DMS53 (cell line): ENCODE measurements at regions not wholly inside any gene's neighbourhood (a gene's known extent, or its start where the extent isn't known, plus 50 kb on each side); places are given as distances from the start of the nearest gene placed in this dataset.
A peak's percentile ranks its signal among the peaks of the same experiment; 100 is the strongest.

Experiments used
- DNase-seq: peaks from one replicate; lab custom pipeline; 2025; lab: John Stamatoyannopoulos, UW

- DNase-seq, result no peak
Observed at GRCh38 chr5:58113172-58113571, 346.7 kb downstream of the PLK2 start.

DNA sequence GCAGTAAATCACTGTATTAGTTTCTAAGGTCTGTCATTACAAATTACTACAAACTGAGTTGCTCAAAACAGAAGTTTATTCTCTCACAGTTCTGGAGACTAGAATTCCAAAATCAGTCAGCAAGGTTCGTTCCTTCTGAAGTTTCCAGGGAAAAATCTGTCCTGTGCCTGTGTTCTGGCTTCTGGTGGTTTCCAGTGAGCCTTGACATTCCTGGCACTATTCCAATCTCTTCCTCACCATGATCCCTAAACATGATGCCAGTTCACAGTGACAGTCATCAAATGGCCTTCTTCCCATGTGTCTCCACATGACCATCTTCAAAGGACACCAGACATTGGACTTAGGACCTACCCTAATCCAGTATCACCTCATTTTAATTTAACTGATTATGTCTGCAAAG is 351.4 kb downstream of the PLK2 start:
- peak; percentile 9 for DNase-seq

- DNase-seq, result no peak
Observed at GRCh38 chr5:58107704-58108103, 352.2 kb downstream of the PLK2 start.

DNA sequence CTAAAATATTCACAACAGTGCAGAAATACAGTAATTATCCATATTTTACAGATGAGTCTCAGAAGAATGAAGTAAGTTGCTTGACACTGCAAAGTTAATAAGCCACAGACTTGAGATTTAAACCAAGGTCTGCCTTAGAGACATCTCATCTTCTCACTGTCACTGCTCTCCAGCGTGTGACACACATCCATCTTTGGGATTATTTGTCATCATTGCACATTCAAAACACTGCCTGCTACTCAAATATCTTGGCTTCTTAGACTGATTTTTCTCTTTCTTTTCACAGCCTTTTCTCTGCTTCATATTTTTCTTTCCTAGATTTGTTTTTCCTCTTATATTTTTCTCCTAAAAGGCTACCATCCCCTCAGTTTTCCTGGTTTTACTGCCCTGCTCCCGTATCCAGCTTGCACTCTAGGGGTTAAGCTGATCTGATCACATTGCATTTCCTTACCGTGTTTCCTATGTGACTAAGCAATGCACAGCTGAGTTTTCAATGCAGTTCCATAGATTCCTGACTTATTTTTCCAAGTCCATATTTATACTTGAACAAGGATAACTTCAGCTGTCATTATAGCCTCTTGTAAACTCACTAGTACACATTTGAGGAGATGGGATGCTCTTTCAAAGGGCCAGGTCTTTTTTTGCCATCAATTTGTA is 353.0 kb downstream of the PLK2 start:
- DNase-seq, result no peak

GRCh38 chr5:58105836-58106235 is 354.1 kb downstream of the PLK2 start:
- no peak for DNase-seq

DNA sequence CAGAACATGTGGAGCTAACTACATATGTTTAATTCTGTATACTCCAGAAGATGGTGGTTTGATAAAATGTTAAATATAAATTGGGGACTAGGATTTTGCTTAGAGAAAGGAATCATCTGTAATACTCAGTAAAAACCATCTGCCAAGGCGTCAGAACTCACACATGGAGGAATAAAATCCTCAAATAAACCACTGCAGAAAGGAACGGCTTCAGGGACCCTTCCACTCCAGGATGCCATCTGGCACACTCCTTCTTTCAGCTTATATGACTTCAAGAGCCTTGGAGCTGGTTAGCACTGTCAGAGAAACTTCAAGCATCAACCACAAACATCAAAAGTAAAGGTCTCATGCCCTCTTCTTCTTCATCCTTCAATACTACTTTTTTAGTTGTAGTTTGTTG is 360.6 kb downstream of the PLK2 start:
- no peak for DNase-seq

- peak; percentile 19 for DNase-seq
Observed at GRCh38 chr5:58094031-58094430, 365.9 kb downstream of the PLK2 start.

DNA sequence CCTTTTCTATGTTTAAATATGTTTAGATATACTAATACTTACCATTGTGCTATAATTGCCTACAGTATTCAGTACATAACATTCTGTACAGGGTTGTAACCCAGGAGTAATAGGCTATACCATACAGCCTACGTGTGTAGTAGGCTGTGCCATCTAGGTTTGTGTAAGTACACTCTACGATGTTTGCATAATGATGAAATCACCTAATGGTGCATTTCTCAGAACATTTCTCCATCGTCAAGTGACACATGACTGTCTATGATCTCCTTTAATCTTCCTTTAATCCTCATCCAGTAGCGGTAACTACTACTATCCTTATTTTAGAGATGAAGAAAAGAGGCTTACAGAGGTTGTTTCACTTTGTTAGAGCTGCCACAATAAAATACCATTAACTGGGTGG is 369.2 kb downstream of the PLK2 start:
- peak; percentile 70 for DNase-seq

GRCh38 chr5:58088941-58089340 is 370.9 kb downstream of the PLK2 start:
- peak; percentile 23 for DNase-seq

GRCh38 chr5:58087905-58088304 is 372.0 kb downstream of the PLK2 start:
- DNase-seq, result no peak

DNA sequence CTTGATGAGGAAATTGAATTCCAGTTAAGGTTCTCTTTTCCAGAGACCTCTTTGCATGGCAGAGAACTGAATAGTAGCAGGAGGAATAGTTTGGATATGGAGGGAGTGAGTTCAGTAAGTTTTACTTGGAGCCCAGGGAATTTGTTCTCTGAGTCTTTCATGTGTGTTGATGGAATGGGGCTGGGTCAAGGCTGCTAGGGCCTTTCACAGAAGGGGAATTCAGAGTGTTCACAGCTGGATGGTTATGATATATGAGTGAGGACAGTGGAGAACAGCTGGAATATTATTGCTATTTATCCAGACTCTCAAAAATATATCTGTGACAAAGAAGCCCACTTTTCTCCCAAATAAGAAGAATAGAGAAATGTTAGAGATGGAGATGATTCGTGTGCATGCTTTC is 372.8 kb downstream of the PLK2 start:
- no peak for DNase-seq

GRCh38 chr5:58085800-58086199 is 374.1 kb downstream of the PLK2 start:
- DNase-seq, result no peak

- DNase-seq, result no peak
Observed at GRCh38 chr5:58081435-58081834, 378.5 kb downstream of the PLK2 start.

DNA sequence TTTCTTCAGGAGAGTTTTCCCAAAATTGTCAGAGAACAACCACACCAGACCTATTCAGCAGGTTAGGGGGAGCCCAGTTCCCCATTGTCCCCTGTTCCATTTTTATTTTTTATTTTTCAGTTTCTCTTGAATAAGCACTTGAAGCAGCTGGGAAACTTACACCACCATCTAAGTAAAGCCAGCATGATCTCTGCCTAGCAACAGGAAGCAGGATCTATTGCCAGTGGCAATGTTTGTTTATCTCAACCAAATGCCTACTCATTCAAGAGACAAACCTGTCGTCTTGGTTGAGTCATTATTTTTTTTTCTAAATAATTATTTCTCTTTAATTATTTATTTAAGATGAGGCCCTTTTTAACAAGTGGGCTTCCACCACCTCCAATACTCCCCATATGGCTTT is 379.3 kb downstream of the PLK2 start:
- DNase-seq, result peak; percentile 81

- no peak for DNase-seq
Observed at GRCh38 chr5:58077966-58078365, 381.9 kb downstream of the PLK2 start.

GRCh38 chr5:58077416-58077815 is 382.5 kb downstream of the PLK2 start:
- DNase-seq, result no peak

DNA sequence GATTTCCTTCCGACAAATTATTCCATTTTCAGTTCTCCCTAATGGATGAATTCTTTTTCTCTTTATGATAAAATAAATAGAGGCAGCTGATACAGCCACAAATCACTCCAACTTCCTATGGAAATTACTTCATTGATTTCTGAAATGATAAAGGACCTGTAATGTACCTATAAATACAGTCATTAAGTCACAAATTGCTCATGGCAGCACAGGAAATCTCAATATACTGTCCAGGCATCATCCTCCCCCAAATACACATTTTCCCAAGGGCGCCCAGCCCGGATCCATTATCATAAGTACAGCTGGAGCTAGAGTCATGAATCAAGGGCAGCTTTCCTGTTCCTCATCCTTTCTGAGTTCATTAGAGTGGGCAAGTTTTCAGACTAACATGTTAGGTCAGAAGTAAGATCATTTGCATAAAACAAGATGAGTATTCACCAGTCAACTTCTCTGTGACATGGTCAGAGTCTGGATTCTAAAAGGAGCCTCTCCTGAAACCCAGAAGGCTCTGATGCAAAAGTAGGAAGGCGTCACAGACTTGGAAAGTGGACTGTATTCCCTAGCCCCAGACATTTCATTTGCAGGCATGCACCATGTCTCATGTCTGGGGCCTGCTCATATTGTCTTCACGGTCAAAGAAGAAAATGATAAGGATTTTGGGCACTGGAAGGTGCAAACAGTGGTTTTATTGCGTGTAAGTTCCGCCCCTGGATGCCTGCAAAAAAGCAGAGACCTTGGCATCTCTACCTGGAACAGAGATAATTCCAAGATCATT is 383.2 kb downstream of the PLK2 start:
- DNase-seq, result no peak

GRCh38 chr5:58075907-58076306 is 384.0 kb downstream of the PLK2 start:
- peak; percentile 47 for DNase-seq

DNA sequence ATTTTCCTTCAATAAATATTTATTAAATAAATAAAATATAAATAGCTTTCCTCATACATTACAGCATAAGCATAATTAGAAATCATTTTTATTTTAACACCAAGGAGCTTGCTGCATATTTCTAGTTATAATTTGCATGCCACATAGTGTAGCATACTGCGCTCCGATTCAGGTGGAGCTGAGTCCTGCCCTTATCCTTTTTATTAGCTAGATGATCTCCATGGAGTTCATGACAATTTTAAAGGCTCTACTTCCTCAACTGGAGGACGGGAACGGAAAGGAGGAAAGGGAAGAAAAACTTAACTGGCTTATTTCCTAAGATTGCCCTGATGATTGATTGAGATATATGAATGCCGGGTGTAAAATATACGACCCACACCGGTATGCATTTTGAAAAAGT is 385.2 kb downstream of the PLK2 start:
- DNase-seq, result no peak

DNA sequence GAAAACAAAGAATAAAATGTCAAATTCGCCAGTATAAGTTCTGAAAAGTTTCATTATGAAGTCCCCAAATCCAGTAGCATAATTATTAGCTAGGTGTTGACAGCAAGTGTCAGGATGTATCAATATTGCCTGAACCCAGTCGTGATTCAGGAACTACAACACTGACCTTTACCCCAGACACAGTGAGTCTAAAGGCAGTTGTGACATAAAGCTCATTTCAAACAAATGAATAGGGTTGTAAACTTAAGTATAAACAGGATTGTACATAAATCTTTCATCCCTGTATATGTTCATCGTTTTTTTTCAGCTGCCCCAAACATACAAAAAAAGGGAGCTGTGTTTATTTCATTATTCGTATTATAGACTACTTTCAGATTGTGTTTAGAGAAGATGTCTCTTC is 385.7 kb downstream of the PLK2 start:
- DNase-seq, result no peak

DNA sequence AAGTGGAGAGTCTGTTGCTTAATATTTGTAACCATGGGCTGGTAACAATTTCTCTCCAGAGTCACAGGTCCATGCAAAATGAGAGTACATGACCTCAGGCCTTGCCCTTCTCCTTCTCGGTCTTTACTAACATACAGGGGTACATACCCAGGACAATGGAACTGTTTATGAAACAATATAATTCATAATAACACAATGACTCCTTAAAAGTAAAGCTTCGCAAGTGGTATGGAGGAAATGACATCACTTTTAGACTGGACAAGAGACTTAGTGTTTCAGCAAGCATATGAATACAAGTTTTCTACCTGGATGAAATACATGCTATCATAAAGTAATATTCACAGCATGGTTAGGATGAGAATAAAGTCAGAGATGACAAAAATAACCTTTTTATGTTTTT is 386.6 kb downstream of the PLK2 start:
- DNase-seq, result no peak

DNA sequence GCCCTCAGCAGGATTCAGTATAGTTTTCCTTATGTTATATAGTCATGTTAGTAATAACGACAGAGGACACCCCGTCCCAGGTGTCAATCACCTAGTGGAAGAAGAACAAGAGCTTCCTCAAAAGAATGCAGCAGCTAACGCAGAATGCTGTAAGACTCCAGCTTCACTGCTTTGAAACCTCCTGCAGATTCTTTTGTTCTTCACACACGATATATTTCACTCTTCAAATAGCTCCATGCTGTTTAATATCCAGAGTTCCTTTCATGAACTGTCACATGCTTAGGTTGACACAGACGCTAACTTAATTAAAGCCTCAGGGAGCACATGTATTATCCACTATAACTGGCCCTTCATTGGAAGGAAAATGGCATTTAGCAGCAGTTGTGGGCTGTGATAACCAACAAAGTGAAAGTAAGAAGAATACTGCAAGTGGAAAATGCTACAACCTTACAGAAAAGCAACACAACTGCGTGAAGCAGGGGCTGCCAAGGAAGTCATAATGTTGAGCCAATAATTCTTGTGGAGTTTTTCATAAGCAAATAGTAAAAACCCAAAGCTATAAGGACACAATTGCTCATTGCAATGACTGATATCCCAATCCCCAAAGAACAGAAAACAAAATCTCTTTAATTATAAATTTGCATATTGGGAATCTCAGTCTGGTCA is 387.5 kb downstream of the PLK2 start:
- no peak for DNase-seq

DNA sequence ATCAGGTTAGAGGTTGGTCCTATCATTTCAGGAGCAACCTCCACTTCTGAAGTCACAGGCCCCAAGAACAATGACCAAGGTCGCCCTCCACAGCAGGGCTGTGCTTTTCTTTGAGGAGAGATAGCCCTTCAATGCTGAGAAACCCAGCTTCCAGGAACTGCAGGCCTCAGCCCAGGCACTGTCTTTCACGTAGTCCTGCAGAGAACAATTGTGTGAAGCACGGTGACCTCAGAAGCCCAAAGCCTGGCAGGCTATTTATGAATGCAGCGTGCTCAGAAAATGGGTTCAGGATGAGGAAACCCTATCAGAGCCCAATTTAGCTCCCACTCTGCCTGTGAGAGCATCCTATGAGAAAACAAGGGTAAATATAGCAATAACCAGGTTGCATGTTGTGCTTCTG is 388.3 kb downstream of the PLK2 start:
- no peak for DNase-seq
